ENCODE measurements at regions not wholly inside any gene's neighbourhood (a gene's known extent, or its start where the extent isn't known, plus 50 kb on each side); places are given as distances from the start of the nearest gene placed in this dataset.

- Histone ChIP-seq H3K4me2 (no peak overlapping the region), H3K9me3 (no peaks in the 10 kb centered on the region), H3K4me1 (peaks cover 25% of the 10 kb centered on the region), H3K27ac (no peak overlapping the region; a peak in 1 of 6 replicates), H3K4me3 (no peak overlapping the region)
- ATAC-seq (no peak), FAIRE-seq (no peak), DNase-seq (ENCODE audit: low read depth in 1 of 2, low spot score in 1 of 2) (no peak)
- WGBS (ENCODE audit: missing lambda C conversion rate): 87% methylated on average over 2 of the region's 2 CpGs
- ChIA-PET CTCF (no interaction called here), POLR2A (no interaction called here)
- TF ChIP-seq CEBPB (IDR thresholded peaks at IDR 0.05) (no peak), MAZ (IDR thresholded peaks at IDR 0.05; ENCODE audit: borderline replicate concordance, low read depth, low read length) (no peak), HOXA7 (CRISPR knock-in tag; IDR thresholded peaks at IDR 0.05) (no peak), RAD21 (conservative IDR thresholded peaks at IDR 0.05 in 1 of 2, IDR thresholded peaks at IDR 0.05 in 1 of 2) (no peak), HEYL (CRISPR knock-in tag; IDR thresholded peaks at IDR 0.05) (no peak), EHF (CRISPR knock-in tag; IDR thresholded peaks at IDR 0.05) (no peak), E2F6 (IDR thresholded peaks at IDR 0.05; ENCODE audit: borderline replicate concordance, low read depth) (no peak)
These were observed 63.3 kb downstream of the BMP4 start for GRCh38 chr14:53893374-53893773.

GRCh38 chr14:53890611-53891101 lies 66.0 kb downstream of the BMP4 start:
- Histone ChIP-seq H3K9me3 (no peaks in the 10 kb centered on the region), H3K4me1 (peaks cover 31% of the 10 kb centered on the region), H3K27ac (peak overlapping the region in 1 of 2 experiments; percentile 2; a peak in 1 of 6 replicates), H3K4me3 (no peak overlapping the region), H3K4me2 (no peak overlapping the region)
- ChIA-PET POLR2A (no interaction called here), CTCF (no interaction called here)
- TF ChIP-seq RARB (CRISPR knock-in tag; IDR thresholded peaks at IDR 0.05) (no peak), SMC3 (IDR thresholded peaks at IDR 0.05) (no peak), FOSB (CRISPR knock-in tag; IDR thresholded peaks at IDR 0.05) (no peak), RNF2 (IDR thresholded peaks at IDR 0.05; ENCODE audit: borderline replicate concordance, low read depth) (no peak), MAZ (IDR thresholded peaks at IDR 0.05; ENCODE audit: borderline replicate concordance, low read depth, low read length) (no peak), CTCF (IDR thresholded peaks at IDR 0.05) (no peak), ELK1 (IDR thresholded peaks at IDR 0.05; ENCODE audit: low read depth, low read length) (no peak), ZFP36 (IDR thresholded peaks at IDR 0.05; ENCODE audit: borderline replicate concordance, partially characterized antibody) (no peak), POLR2AphosphoS2 (conservative IDR thresholded peaks at IDR 0.05; ENCODE audit: low read length) (no peak), CHD4 (IDR thresholded peaks at IDR 0.05; ENCODE audit: borderline replicate concordance) (no peak), TFCP2L1 (CRISPR knock-in tag; IDR thresholded peaks at IDR 0.05) (no peak), BCL3 (IDR thresholded peaks at IDR 0.05) (no peak), BHLHE40 (IDR thresholded peaks at IDR 0.05; ENCODE audit: low read depth, low read length) (no peak), TP53 (CRISPR knock-in tag; IDR thresholded peaks at IDR 0.05) (no peak), EP300 (IDR thresholded peaks at IDR 0.05) (no peak), SREBF2 (IDR thresholded peaks at IDR 0.05) (no peak), ZC3H11A (IDR thresholded peaks at IDR 0.05) (no peak), HMGXB4 (CRISPR knock-in tag; IDR thresholded peaks at IDR 0.05; ENCODE audit: borderline replicate concordance) (no peak)
- no peak for FAIRE-seq
- WGBS (ENCODE audit: missing lambda C conversion rate): 45% methylated on average over 3 of the region's 3 CpGs
- no peak for DNase-seq (ENCODE audit: low read depth in 1 of 2, low spot score in 1 of 2)
- no peak for ATAC-seq

Measured in A549 (cell line).